H7 (cell line): ENCODE measurements at regions not wholly inside any gene's neighbourhood (a gene's known extent, or its start where the extent isn't known, plus 50 kb on each side); places are given as distances from the start of the nearest gene placed in this dataset.
"Not testable (repeated sequence)": the region's sequence is repeated elsewhere in the genome, so short reads cannot be mapped to it uniquely, and the experiment has no call there.

ENCODE experiments used
- DNase-seq: peaks from one replicate; pipeline ENCODE4 v3.0.0; 2012
- H3K27me3 ChIP-seq: 2 replicates; pipeline ENCODE4 v1.6.0; 2011; ENCODE audit warnings: mild to moderate bottlenecking, low read length; ENCODE audit not compliant: control insufficient read depth, insufficient read depth
- H3K36me3 ChIP-seq: replicated peaks from 2 replicates; pipeline ENCODE4 v1.5.1; 2011; ENCODE audit warnings: low read length; ENCODE audit not compliant: control insufficient read depth, insufficient read depth
- H3K4me3 ChIP-seq: 2 replicates; pipeline ENCODE4 v1.5.1; 2011; ENCODE audit warnings: low read depth, mild to moderate bottlenecking, control low read depth, low read length, moderate library complexity; ENCODE audit not compliant: insufficient read depth

DNA sequence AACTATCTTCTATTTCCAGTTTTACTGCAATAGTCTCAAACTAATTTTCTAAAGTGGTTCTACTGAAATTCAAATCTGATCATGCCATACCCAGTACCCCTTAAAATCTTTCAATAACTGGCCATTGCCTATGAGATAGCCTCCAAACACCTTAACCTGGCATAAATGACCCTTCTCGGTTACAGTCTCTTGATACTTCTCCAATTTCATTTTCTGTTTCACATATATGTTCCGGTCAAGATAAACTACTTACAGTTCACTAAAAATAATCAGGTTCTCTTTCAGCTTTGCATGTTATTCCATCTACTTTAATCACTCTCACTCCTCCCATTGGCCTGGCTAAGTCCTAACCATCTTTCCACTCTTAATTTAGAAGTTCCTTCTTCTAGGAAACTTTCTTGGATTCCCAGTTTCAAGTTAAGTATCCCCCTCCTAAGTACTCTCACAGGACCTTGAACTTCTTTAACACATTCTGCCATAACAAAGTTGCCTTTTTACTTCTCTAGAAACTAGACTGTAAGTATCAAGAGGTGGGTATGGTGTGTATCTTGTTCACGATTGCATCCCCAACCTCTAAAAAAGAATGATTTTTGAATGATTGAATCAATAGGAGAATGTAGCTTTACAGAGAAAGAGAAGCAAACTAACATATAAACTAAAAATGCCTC is 110.2 kb upstream of the RBBP8 start:
- H3K4me3 ChIP-seq: no peak overlapping the region
- no peaks in the 10 kb centered on the region for H3K36me3 ChIP-seq
- DNase-seq: no peak
- no peaks in the 10 kb centered on the region for H3K27me3 ChIP-seq

DNA sequence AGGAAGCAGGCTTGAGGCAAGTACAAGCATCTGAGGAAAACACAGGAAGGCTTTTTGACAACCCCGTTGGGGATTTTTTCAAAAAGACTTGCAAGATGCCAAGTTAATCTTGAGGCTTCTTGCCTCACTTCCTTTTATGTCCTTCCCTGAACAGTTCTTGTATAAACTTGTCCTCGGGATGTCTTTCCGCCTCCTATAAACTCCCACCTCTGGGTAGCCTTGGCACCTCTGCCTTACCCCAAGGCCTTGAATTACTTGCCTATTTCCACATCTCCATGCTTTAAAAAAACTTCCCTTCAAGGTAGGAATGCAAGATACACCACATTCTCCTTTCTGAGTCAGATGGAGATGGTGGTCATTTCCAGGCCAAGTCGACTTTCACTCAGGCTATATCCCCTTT is 106.4 kb upstream of the RBBP8 start:
- no peaks in the 10 kb centered on the region for H3K36me3 ChIP-seq
- no peaks in the 10 kb centered on the region for H3K27me3 ChIP-seq
- H3K4me3 ChIP-seq: no peak overlapping the region
- DNase-seq: no peak

DNA sequence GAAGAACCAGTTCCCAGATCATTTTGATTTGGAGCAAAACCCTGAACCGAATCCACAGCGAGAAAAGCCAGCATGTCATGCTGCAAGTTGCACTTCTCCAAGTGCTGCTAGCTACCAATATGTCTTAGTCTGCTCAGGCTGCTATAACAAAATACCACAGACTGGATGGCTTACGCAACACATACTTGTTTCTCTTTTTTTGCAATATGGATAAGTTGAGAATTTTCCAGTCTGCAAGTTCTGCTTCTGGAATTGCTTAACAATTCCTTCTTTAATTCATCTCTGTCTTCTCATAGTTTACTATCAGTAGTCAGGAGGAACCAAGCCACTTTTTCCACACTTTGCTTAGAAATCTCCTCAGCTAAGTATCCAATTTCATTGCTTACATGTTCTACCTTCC is 105.9 kb upstream of the RBBP8 start:
- no peaks in the 10 kb centered on the region for H3K27me3 ChIP-seq
- H3K36me3 ChIP-seq: no peaks in the 10 kb centered on the region
- no peak overlapping the region for H3K4me3 ChIP-seq
- no peak for DNase-seq

DNA sequence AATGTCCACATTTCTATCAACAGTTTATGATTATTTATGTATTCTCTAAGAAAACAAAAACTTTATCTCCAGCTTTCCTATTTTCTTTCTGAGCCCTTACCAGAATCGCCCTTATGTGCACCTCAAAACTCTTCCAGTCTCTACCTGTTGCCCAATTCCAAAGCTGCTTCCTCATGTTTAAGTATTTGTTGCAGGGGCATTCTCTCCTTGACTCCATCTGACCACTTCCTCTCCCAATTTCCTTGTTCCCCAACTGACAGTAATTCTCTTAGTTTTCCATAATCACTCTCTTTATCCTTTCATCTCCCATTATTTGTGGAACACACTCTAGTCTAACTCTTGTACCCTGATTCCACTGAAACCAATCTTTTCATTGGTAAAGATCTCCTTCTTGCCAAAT is 105.4 kb upstream of the RBBP8 start:
- Histone ChIP-seq H3K4me3 (no peak overlapping the region), H3K27me3 (no peaks in the 10 kb centered on the region), H3K36me3 (no peaks in the 10 kb centered on the region)
- no peak for DNase-seq

DNA sequence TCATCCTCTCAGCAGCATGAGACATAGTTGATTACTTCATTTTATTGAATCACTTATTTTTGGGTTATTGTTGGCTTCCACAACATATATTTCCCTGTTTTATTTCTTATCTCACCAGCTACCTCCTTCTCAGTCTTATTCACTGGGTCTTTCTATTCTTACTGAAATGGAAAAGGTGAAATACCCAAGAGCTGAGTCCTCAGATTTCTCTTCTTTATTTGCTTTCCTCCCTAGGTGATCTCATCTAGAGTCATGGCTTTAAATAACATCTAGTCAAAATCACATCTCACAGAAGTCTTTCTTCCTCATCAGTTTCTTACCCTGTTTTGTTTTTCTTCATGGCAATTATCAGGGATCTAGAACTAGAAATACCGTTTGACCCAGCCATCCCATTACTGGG is 105.0 kb upstream of the RBBP8 start:
- H3K4me3 ChIP-seq: no peak overlapping the region
- no peak for DNase-seq
- H3K36me3 ChIP-seq: no peaks in the 10 kb centered on the region
- no peaks in the 10 kb centered on the region for H3K27me3 ChIP-seq

DNA sequence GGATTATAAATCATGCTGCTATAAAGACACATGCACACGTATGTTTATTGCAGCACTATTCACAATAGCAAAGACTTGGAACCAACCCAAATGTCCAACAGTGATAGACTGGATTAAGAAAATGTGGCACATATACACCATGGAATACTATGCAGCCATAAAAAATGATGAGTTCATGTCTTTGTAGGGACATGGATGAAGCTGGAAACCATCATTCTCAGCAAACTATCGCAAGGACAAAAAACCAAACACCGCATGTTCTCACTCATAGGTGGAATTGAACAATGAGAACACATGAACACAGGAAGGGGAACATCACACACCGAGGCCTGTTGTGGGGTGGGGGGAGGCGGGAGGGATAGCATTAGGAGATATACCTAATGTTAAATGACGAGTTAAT is 104.5 kb upstream of the RBBP8 start:
- not testable (repeated sequence) for H3K4me3 ChIP-seq, H3K27me3 ChIP-seq, DNase-seq, H3K36me3 ChIP-seq

DNA sequence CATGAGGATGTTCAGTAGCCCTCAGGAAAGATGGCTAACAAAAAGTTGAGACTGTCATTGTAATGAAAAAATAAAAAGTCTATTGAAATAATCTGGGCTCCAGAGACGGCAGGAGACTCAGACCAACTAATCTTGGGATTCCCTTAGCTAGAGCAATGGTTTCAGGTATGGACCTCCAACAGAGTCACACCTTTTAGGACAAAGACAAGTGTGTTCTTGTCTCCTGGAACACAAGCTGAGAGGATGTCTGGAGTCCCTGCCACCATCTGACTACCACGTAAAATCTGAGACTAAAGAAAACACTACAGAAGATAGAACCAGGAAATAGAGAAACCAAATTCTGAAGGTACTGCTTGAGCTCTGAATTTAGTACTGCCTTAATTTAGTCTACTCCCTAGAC is 103.3 kb upstream of the RBBP8 start:
- Histone ChIP-seq H3K4me3 (no peak overlapping the region), H3K27me3 (no peaks in the 10 kb centered on the region), H3K36me3 (no peaks in the 10 kb centered on the region)
- DNase-seq: no peak

DNA sequence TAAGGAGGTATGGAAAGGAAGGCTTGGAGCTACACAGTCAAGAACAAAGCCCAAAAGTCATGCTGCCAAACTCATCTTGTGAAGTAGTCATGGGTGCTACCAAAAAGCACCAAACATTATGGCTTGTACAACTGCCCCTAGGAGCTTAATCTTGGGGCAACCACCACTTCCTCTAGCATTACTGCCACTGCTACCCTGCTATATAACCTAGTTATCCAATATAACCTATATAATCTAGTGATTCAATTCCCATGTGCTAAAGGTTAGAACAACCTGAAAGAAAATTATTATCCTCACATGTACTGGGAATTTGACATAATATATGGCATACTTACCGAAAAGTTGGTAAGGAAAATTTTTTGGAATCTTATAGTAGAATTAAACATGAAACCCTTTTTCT is 102.6 kb upstream of the RBBP8 start:
- no peak for DNase-seq
- no peak overlapping the region for H3K4me3 ChIP-seq
- no peaks in the 10 kb centered on the region for H3K36me3 ChIP-seq

DNA sequence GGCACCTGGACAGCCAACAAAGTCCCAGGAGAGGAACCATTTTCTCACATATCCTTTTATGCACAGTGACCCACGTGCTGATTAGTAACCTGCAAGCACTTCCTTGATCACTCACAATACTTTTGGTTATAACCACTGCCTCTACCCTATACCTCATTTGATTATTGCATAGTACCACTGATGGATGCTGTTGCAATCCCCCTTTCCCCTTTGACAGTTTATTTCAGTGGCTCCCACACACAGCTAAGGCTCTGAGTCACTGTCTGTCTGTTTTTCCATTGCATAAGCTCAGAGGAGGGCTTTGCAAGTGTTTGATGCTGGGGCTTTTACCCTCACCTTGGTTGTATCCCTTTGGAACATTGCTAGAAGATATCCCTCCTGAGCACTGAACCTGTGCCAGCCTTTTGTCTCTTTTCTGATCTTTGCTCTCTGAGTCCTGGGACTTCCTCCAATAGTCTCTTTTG is 101.7 kb upstream of the RBBP8 start:
- Histone ChIP-seq H3K36me3 (no peaks in the 10 kb centered on the region), H3K4me3 (no peak overlapping the region), H3K27me3 (no peaks in the 10 kb centered on the region)
- no peak for DNase-seq

More for the DNA sequence above, 102.6 kb upstream of the RBBP8 start:
- no peaks in the 10 kb centered on the region for H3K27me3 ChIP-seq

DNA sequence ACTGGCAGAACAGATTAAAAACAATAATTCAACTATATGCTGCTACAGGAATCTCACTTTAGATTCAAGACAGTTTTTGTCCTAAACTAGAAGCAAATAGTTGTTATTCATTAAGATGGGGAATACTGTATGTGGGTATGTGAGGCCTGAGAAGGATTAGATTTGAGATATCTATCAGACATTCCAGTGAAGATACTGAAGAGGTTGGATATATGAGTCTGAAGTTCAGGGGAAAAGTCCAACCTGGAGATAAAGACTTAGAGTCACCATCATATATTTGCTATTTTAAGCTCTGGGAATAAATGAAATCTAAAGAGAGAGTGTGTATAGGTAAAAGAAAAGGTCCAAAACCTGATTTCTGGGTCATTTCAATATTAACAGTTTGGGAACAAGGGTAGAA is 96.2 kb upstream of the RBBP8 start:
- no peaks in the 10 kb centered on the region for H3K36me3 ChIP-seq
- H3K27me3 ChIP-seq: no peaks in the 10 kb centered on the region
- DNase-seq: no peak
- H3K4me3 ChIP-seq: no peak overlapping the region

DNA sequence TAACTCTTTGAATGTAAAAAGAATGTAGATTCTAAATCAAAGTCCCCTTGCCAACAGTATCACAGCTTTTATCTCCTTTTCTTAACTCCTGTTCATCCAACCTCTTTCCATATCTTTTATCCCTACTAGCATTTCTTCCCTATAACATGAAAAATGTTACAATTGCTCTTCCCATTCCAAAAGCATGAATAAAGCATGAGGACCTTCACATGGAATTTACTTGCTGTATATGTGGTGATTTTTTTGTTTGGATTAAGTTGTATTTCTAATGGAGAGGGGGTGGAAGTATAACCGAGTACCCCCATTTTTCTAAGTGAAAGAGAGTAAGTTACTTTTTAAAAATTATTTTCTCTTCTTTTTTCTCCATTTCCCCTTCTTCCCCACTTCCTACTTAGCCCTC is 94.9 kb upstream of the RBBP8 start:
- no peaks in the 10 kb centered on the region for H3K36me3 ChIP-seq
- no peak for DNase-seq
- H3K4me3 ChIP-seq: no peak overlapping the region
- H3K27me3 ChIP-seq: no peaks in the 10 kb centered on the region

DNA sequence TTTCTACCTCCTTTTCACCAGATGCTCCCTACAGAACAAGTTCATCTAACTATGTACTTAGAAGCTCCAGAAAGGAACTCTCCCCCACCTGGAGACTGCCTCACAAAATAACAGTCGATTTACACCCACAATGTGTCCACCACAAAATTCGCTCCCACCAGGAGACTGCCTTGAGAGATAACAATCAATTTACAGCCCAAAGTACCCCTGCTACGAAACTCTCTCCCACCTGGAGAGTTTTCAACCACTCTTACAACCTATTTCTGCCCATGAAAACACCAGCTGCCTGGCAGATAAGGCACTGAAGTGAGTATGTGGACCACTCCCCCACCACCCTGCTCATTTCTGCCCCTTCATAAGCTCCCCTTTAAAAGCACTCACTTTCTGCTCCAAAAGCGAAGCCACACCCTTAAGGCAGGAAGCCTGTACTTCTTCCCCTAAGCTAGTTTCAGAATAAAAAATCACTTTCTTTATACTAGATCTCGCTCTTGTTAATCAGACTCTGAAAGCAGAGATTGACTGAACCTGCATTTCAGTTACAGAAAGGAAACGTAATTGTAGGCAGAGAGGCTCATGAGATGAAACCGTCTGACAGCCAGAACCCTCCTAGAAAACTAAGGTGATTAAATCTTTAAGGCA is 94.4 kb upstream of the RBBP8 start:
- Histone ChIP-seq H3K4me3 (no peak overlapping the region), H3K36me3 (no peaks in the 10 kb centered on the region), H3K27me3 (no peaks in the 10 kb centered on the region)
- no peak for DNase-seq

DNA sequence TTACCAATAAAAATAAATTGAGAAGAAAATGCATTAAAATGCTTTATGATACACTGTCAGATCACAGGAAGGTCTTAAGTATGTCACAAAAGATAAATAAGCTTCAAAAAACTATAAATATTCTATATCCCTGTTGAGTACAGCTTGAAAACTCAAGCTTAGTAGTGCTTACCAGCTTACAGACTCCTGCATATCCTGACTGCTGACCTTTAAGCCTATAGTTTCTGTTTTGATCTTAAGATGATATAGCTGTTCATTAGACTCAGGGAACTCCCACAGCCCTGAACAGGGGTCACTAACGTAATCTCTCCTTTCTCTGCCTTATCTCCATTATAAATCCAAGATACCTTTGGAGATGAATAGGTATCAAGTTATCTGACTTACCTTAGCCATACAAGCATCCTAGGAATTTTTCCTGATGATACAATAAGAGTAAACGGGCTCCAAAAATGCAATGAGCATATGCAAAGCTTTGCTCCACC is 93.7 kb upstream of the RBBP8 start:
- Histone ChIP-seq H3K4me3 (no peak overlapping the region), H3K36me3 (no peaks in the 10 kb centered on the region)

DNA sequence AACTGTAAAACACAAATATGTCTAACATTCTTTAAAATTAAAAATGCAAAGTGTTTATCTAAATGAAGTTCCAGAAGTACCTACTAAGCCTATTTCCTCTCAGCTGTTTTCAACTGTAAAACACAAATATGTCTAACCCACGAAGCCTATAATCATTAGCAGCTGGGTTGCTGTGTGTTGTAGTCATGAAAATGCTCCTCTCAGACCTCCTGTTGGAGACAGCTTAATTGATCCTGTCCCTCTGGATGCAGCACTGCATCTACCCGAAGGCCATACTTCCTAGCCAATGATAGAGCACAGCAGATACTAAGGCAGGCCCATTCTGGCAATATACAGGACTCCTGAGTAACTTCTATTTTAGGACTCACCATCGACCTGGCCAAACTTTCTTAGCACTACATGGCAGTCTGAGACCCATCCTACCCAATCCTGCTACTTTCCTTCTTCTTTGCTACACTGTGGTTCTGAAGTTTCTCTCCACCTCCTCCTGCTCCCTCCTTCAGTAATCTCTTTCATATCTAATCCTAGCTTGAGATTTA is 92.5 kb upstream of the RBBP8 start:
- Histone ChIP-seq H3K36me3 (no peaks in the 10 kb centered on the region), H3K27me3 (no peaks in the 10 kb centered on the region), H3K4me3 (no peak overlapping the region)
- no peak for DNase-seq

More for the DNA sequence above, 93.7 kb upstream of the RBBP8 start:
- no peak for DNase-seq
- H3K27me3 ChIP-seq: no peaks in the 10 kb centered on the region

DNA sequence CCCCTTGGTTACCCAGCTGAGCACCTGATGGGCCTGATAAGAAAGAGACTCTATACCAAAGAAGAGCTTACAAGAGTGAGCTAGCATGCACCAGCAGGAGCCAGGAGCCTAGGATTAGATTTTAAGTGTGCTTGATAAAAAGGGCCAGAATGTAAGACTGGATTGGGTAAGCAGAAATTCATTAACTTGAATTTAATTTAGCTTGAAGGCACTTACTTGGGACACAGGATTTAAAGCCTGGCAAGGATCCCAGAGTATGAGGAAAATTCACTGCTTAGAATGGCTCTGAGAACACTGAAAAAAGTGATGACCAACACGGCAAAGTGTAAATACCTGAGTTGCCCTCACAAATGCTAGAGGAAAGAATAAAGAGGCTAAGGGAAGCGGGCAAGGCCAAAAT is 91.3 kb upstream of the RBBP8 start:
- no peak overlapping the region for H3K4me3 ChIP-seq
- no peaks in the 10 kb centered on the region for H3K36me3 ChIP-seq
- H3K27me3 ChIP-seq: no peaks in the 10 kb centered on the region
- DNase-seq: no peak
